ENCODE measurements at regions not wholly inside any gene's neighbourhood (a gene's known extent, or its start where the extent isn't known, plus 50 kb on each side); places are given as distances from the start of the nearest gene placed in this dataset.

DNA sequence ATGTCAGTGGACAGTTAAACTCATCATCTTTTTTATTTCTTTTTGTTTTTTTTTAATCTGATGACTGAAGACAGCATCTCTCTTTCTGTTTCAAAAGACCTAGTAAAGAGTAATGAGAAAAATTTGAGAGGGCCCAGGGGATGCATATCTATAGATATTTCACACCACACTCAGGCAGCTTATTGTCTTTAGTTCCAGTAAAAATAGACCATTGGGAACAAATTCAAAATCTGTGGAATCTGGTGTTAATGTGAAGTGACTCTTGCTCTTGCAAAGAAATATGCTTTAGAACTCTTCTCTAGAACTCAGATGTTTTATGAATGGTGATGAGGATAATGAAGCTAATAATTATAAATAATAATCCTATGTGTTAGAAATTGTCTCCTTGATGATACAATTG lies 214.5 kb upstream of the ATP2B1 start:
- H3K4me3 ChIP-seq (replicated peaks in 1 of 3; ENCODE audit: insufficient read depth in 1 of 3, low read depth in 1 of 3, low read length in 3 of 3) = no peak overlapping the region
- BruUV-seq (replicated peaks) = no TSS peak
- no peaks in the 10 kb centered on the region for H3K4me1 ChIP-seq (ENCODE audit: control insufficient read depth, extremely low read depth, insufficient read depth, low read length)
- no peaks in the 10 kb centered on the region for H4K20me1 ChIP-seq (replicated peaks; ENCODE audit: control insufficient read depth, extremely low read depth, insufficient read depth, low read length)
- H3K36me3 ChIP-seq (ENCODE audit: control insufficient read depth in 2 of 2, extremely low read depth in 1 of 2, insufficient read depth in 2 of 2, low read length in 2 of 2) = no peaks in the 10 kb centered on the region
- H3K79me2 ChIP-seq (ENCODE audit: control insufficient read depth, insufficient read depth, low read length) = no peaks in the 10 kb centered on the region
- ChIA-PET POLR2A (no interaction called here), CTCF (no interaction called here)
- no peak for DNase-seq (ENCODE audit: low read depth, low spot score)
- H3K4me2 ChIP-seq (ENCODE audit: insufficient read depth, low read length) = no peak overlapping the region
- intact Hi-C loops (cut with micrococcal nuclease) = no loop called here
- no peak overlapping the region for H3K27ac ChIP-seq (ENCODE audit: insufficient read depth, low read depth, low read length)
- TF ChIP-seq, protein P1, sequence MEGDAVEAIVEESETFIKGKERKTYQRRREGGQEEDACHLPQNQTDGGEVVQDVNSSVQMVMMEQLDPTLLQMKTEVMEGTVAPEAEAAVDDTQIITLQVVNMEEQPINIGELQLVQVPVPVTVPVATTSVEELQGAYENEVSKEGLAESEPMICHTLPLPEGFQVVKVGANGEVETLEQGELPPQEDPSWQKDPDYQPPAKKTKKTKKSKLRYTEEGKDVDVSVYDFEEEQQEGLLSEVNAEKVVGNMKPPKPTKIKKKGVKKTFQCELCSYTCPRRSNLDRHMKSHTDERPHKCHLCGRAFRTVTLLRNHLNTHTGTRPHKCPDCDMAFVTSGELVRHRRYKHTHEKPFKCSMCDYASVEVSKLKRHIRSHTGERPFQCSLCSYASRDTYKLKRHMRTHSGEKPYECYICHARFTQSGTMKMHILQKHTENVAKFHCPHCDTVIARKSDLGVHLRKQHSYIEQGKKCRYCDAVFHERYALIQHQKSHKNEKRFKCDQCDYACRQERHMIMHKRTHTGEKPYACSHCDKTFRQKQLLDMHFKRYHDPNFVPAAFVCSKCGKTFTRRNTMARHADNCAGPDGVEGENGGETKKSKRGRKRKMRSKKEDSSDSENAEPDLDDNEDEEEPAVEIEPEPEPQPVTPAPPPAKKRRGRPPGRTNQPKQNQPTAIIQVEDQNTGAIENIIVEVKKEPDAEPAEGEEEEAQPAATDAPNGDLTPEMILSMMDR (IDR thresholded peaks at IDR 0.05; ENCODE audit: extremely low read depth in 1 of 2, insufficient read depth in 1 of 2, low read depth in 1 of 2, low read length in 2 of 2) = no peak
- TF ChIP-seq EZH2 (IDR thresholded peaks at IDR 0.05; ENCODE audit: borderline replicate concordance, low read depth, low read length, severe bottlenecking) = no peak
- no peak for TF ChIP-seq GATA2 (IDR thresholded peaks at IDR 0.05; ENCODE audit: insufficient read depth, insufficient read length, low read depth, low read length)
- no peak for TF ChIP-seq MAX (IDR thresholded peaks at IDR 0.05; ENCODE audit: insufficient read depth, insufficient read length)
- TF ChIP-seq JUN (IDR thresholded peaks at IDR 0.05; ENCODE audit: borderline replicate concordance, insufficient read depth, insufficient read length, low read depth) = no peak
- no peak for TF ChIP-seq POLR2A (IDR thresholded peaks at IDR 0.05; ENCODE audit: low read depth, low read length)
- no peak for TF ChIP-seq MYC (IDR thresholded peaks at IDR 0.05; ENCODE audit: low read depth, low read length)
- TF ChIP-seq FOS (IDR thresholded peaks at IDR 0.05; ENCODE audit: borderline replicate concordance, insufficient read depth, low read length) = no peak
- H2AFZ ChIP-seq (ENCODE audit: low read depth, low read length) = no peak overlapping the region
- H3K27me3 ChIP-seq (ENCODE audit: control insufficient read depth in 2 of 2, insufficient read depth in 2 of 2, low read length in 2 of 2) = no peaks in the 10 kb centered on the region
- no peak for FAIRE-seq
- H3K9me1 ChIP-seq (replicated peaks; ENCODE audit: control insufficient read depth, extremely low read depth, insufficient read depth, low read length) = no peaks in the 10 kb centered on the region
- H3K9me3 ChIP-seq (replicated peaks; ENCODE audit: control insufficient read depth, insufficient read depth, low read length) = no peaks in the 10 kb centered on the region
- dilution Hi-C loops (cut with MboI; ENCODE audit: extremely low pct_ligation_motif_present, low sequenced_read_pairs) = no loop called here
- H3K9ac ChIP-seq (replicated peaks; ENCODE audit: extremely low read depth, insufficient read depth, low read length) = no peak overlapping the region
